ENCODE measurements at regions not wholly inside any gene's neighbourhood (a gene's known extent, or its start where the extent isn't known, plus 50 kb on each side); places are given as distances from the start of the nearest gene placed in this dataset.

DNA sequence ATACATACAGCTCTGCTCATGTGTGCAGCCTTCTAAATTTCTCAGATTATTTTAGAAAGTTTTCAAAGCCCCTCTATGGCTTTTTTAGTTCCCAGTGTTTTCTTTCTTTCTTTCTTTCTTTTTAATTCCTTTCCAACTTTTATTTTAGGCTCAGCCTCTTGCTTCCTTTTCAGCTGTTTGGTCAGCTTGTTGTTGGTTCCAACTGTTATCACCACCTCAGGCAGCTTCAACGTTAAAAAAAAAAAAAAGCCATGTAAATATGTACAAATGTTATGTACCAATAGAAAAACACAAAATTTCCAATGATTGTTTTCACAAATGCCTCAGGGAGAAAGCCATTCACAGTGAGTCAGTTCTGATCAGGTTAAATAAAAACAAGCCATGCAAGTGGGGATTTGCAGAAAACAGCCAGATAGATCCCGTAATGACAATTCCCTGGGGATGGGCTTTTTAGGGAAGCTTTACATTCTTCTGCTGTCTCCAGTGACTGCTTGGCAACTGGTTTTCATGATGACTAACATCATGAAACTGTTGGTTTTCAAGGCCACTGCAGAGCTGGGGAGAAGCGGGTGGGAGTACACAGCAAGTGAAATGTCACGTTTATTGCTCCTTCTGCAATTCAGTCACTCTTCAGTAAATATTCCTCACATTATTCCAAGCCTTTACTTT is 908.4 kb downstream of the EPHA3 start:
- peak; percentile 47 for DNase-seq (ENCODE audit: low spot score)

DNA sequence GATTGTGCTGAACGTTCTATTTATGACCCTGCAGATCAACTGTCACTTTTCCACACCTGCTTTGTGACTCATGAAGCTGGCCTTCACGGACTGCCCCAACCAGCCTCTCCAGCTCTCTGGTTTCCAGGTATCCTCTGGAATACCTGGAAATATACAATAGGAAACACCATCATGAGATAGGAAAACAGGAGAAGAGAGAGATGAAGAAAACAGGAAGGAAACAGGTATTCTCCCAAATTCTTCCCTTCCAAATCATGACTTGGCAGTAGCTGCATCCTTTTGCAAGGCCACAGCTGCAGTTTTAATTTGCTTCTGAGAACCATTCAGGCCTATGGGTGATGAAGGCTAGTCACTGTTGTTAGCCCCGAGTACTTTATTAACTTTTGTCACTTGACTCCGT is 909.1 kb downstream of the EPHA3 start:
- peak; percentile 59 for DNase-seq (ENCODE audit: low spot score)

DNA sequence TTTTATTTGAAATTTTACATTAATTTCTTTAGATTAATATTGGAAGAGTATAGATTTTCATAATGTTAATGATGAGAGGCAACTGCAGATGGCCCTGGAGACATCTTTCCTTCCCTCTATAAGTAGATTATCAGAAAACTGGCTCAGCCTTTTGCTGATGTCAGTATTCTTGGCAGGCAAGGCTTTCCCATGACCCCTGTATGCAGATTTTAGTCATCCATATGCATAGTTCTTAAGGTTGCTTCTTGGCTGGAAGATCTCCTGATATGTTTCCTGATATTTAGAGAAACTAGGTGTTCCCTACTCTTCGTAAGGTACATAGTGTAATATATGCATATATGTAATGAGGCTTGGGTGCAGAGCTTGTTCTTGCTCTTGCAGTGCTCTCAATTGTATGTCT is 911.4 kb downstream of the EPHA3 start:
- DNase-seq (ENCODE audit: low spot score) = no peak

DNA sequence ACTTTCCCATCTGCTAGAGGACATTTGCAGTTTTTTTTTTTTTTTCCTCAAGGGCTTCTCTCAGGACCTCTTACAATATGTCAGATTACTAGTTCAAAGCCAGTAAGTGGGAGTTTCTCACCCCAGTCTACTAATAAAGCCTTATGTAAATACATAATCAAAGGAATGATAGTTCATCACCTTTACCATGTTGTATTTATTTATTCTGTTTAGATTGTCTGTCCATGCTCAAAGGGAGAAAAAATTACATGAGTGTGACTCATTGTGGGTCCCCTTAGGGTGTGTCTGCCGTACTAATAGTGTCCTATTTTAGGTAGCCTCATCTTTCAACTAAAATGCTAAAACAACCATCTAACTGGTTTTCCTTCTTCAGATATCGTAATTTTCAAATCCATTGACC is 917.6 kb downstream of the EPHA3 start:
- peak; percentile 85 for DNase-seq (ENCODE audit: low spot score)

DNA sequence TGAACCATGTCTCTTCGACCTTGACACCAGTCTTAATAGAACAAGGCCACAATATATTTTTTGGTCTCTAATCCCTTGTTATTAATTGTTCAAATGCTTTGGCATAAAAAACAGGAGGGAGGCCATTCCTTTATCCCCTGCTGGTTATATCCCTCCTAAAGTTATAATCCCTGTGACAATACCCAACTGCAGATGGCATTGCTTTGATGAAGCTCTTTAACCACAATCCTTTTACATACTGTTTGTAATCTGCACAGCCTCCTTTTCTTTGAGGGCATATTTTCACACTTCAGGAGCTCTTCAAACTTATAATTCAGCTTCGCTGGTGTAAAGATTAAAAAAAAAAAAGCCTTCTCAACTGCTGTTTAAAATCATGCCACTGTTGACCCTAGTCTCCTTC is 919.0 kb downstream of the EPHA3 start:
- DNase-seq (ENCODE audit: low spot score) = no peak

DNA sequence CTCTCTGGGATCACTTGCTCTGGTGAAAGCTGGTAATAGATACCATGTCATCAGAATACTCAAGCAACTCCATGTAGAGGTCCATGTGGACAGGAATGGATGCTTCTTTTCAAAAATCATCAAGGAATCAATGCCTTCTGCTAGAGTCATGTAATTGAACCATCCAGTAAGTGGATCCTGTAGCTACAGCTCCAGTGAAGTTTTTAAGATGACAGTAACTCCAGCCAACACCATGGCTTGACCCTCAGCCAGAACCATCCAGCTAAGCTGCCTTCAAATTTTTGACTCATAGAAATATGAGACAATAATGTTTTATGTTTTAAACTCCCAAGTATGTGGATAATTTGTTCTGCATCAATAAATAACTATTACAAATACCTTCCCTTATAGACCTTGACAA is 923.7 kb downstream of the EPHA3 start:
- no peak for DNase-seq (ENCODE audit: low spot score)

DNA sequence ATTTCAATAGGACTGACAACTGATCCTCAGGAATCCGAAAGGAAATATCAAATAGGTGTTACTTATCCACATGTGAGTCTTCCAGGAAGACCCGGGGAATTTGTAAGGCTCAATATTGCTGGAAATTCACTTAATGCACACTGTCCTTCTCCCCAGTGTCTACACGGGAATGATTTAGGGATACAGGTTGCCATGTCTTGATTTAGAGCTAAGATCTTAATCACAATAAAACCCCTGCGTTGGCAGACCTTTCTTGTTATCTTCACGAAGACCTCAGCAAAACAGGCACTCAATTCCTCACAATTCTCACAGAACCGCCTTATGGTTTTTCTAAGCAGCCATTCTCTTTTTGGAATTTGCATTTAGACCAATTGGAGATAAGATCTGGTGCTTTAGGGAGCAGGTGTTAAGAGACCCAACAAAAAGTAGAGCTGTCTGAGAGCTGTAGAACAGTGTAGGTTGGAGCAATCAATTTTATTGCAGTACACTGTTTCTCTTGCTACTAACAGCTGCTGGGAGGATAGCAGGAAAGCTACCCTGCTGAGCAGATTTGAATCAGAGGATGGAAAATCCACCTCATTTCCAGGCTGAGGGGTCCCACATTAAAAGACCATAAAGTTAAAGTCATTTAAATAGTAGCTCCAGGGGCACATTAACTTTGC is 925.7 kb downstream of the EPHA3 start:
- DNase-seq (ENCODE audit: low spot score) = no peak

DNA sequence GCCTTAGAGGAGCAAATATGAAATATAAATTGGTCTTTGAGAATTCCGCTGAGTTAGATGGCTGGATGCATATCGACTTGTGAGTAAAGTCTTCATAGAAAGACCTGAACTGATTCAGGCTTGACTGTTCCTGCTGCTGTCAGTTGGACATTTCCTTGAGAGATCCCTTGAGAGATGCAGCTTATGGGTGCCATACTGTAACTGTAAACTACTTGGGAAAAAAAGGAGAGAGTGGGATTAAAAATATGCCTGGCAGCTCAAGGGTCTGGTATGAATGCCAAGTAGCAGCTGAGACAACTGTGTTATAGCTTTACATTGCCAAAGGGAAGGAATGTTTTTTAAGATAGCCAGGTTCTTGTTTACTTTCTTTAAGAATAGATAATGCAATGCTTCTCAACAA is 926.6 kb downstream of the EPHA3 start:
- no peak for DNase-seq (ENCODE audit: low spot score)

DNA sequence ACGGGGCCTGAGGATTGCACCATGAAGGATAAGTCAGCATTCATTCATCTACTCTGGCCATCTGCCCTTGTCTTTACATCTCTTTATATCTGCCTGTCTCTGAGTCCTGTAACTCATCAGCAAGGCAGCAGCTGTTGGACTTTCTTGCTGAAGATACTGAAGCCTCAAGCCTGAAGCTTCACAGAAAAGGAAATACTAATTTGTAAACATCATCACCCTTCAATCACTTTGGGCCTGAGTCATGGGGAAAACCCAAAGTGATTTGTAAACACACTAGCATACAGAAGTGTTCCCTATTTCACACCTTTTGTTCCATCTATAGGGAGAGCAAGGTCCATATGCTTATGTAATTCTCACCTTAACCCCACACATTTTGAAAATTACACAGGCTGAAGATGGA is 928.2 kb downstream of the EPHA3 start:
- no peak for DNase-seq (ENCODE audit: low spot score)

DNA sequence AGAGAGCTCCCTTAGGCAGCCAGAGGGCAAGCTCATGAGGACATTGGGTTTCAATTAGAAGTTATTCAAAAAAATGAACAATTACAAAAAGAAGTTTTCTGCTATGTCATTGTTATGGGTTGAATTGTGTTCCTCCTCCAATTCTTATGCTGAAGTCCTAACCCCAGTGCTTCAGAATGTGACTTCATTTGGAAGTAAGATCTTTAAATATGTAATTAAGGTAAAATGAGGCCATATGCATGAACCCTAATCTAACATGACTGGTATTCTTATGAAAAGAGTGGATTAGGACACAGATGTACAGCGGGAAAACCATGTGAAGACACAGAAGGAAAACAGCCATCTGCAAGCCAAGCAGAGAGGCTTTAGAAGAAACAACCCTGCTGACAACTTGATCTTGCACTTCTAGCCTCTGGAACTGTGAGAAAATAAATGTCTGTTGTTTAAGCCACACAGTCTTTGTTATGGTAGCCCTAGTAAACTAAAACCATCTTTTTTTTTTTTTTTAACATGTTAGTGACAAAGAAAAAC is 929.6 kb downstream of the EPHA3 start:
- no peak for DNase-seq (ENCODE audit: low spot score)

DNA sequence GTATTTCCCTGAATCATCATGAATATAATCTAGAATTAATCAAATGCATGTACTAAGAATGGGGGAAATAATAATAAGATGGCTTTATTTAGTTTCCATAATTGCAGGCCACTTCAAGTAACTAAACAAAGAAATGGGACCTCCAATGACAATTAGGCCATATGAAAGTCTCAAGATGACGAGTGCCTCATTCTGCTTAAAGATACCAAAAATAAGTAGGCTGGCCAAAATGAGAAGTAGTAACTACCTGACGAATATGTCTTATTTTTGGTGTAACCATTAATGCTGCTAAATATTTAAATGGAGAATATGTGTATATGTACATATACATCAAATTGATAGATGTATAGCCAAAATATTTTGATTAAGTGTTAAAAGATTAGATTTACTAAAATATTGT is 932.6 kb downstream of the EPHA3 start:
- no peak for DNase-seq (ENCODE audit: low spot score)

DNA sequence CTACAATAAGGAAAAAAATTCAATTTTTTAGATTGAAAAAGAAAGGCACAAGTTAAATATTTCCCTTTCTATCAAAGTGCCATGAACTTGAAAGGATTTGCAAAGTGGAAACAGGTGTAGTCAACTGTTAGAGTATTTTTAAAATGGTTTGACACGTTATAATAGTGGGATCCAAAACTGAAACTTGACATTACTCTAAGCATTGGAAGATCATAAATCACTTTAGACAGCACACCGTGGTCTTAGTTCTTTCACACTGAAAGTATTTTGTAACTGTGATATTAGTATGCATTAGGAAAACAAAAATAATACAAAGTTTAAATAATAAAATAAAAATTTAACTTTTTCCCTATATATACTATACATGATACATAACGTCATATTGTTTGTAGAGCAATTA is 933.1 kb downstream of the EPHA3 start:
- DNase-seq (ENCODE audit: low spot score) = no peak

DNA sequence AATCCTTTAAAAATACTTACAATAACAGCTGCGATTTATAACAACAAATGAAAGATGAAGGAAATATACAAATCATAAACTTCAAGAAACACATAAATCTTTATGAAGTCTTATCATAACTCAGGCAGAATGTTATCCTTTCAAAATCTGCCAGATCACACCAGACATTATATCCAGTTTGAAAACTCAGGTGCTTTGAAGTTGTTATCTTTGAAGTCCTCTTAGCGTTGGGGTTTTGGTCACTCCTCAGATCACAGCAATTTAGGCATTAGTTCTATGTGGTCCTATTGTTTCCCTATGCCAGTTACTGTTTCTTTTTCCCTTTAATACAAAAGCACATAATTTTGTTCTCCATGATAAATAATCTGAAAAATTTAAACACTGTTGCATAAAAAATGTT is 934.6 kb downstream of the EPHA3 start:
- peak; percentile 77 for DNase-seq (ENCODE audit: low spot score)

DNA sequence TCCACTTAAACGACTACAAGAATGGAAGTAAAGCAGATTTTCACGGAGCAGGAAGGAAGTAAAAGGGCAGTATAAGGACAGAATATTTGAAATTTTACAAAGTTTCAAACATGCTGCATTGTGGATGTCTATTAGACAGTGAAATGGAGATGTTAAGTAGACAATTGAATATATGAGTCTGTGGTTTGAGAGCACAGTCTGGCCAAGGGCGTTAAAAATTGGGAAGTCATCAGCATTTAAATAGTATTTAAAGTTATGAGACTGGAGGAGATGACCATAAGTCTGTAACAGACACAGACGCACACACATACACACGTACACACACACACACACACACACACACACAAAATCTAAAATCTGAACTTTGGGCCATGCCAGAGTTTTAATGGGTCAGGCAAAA is 935.9 kb downstream of the EPHA3 start:
- no peak for DNase-seq (ENCODE audit: low spot score)

DNA sequence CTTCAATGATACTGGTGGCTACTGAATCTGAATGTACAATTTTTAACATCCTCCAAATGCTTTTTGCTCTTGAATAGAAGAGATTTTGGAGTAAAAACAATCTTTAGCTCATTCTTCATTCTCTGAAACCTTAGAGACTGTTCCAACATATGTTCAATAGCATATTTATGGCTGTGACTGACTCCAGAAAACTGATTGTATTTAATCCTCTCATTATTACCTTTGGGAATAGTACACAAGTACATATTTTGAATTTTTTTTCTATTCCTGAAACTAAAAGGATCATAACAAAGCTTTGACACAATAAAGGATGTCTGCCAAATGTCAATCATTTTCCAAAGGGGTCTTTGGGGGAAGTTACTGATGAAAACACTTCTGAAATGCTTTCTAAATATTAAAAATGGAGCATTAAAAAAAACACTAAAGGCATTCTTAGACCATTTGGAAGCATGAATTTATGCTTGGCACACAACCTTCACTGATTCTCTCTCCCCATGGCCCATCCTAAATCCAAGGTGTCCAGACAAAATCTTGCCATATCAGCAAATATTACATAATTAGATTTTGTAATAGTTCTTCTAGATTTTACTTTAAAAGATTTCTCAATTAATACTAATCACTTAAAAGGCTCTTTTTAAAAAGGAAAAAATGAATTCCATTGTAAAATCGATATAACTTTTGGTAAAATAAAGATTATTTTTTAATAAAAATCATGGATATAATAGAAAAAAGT is 936.8 kb downstream of the EPHA3 start:
- no peak for DNase-seq (ENCODE audit: low spot score)

DNA sequence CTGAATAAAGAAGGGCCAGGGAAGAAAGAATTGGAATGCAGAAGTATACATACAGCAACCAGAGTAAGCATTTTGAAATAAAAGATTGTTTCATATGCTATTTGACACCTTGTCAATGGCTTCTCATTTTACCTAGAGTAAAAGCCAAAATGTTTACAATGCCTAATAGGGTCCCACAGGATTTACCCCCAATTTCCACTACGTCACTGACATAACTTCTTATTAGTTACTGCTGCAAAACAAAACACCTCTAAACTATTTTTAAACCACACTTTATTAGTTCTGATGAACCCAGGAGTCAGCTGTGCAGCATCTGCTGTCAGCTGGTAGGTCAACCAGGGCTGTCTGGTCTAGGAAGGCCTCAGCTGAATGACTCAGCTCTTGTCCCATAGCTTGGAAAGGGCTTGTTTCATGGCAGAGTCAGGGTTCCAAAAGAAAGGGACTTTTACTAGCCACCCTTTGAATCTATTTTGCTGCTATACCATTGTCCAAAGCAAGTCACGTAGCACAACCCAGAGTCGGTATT is 945.1 kb downstream of the EPHA3 start:
- no peak for DNase-seq (ENCODE audit: low spot score)

DNA sequence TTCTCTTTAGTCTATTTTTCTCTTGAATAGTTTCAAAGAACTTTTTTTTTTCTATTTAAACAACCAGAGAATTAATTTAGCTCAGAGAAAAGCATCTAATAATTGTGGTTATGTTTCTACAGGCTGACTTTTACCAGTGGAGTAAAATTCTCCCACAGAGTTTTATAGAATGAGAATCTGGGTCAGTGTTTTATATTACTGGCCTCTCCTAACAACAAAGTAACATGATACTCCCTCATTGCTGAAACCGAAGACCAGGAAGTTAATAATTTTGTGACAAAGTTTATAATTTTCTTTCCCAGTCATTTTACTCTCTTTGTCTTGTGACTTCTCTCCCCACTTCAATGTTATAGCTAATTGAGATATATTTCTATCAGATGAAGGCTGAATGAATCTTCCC is 946.9 kb downstream of the EPHA3 start:
- DNase-seq (ENCODE audit: low spot score) = no peak

DNA sequence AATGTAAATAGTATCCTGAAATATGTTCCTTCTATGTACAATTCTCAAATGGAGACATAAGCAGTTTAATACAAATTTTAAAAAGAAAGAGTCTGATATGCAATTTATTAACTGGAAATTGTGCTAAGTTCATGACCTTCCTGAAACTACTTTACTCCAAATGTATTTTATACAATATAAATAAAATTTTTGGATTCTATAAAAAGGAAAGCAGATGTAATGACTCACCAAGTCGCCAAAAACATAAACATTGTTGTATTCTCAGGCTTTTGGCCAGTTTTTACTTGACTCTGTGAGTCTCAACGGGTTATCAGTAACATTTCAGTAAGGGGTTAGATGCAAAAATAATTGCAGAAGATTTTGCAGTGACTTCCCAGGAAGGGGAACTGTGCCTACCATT is 948.2 kb downstream of the EPHA3 start:
- DNase-seq (ENCODE audit: low spot score) = no peak

DNA sequence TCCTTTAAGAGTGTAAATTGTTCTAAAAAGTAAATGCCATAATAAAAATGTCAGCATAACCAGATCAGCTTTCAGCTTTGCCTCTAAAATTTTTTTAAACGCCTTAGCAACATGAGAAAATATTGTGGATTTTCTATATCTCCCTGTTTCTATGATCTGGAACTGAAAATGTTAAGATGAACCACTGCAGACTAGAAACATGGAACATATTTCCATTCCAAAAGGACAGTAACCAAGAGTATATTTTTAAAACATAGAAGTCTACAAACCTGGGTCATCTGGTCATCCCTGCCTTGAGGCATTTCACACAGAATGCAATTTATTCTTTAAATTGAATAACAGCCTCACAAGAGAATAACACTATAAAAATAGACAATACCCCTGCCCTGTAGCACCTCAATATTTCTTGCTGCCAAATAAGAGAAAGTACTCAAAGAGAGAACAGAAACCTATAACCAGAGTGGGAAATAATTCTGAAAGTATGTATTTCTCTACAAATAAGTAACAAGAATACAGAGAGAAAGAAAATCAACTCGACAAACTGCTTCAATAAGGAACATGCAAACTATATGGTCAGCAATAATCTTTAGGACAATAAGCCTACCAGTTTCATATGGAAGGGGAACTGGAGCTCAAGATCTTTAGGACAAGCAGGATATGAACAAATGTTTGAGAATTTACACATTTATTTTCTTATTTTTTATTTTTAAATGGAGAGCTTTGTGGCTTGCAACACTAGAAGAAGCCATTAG is 949.0 kb downstream of the EPHA3 start:
- no peak for DNase-seq (ENCODE audit: low spot score)

DNA sequence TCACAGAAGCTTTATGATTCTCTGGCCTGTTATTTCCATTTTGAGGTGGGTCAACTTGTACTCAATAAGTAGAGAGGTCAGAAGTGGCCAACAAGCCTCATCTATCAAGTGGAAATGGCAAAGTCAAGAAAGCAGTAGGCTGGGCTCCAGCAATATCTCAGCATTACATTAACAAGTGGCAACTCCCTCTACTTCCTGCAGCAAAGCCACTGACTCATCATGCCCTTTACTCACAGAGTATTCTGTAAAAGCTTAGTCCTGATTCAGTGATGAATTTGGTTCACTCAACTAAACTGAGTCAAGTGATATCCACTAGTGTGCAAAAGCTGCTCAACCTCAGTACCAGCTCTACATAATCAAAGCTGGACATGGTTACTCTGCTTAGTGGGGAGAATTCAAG is 954.6 kb downstream of the EPHA3 start:
- DNase-seq (ENCODE audit: low spot score) = no peak

DNA sequence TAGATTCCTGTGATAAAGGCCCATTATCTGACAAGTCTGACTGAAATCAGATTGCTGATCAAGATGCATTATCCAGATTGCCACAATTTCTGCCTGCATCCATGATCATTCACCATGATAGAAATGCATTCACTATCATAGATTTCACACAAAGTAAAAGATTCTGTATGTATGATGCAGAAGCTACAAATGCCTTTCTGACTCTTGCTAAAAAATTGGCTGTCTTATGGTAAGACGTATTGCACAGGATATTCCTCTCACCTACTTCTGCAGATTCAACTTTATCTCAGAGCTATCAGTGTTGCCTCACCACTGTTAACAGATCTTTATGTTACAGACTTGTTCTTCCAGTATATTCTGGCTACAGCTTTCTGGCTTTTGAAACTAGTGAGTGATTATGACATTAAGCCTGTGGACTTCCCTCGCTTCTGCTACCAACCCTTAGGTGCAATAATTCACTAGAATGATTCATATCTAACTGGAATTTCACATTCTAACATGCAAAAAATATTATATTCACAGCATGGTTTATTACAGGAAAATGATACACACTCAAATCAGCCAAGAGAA is 955.3 kb downstream of the EPHA3 start:
- no peak for DNase-seq (ENCODE audit: low spot score)

DNA sequence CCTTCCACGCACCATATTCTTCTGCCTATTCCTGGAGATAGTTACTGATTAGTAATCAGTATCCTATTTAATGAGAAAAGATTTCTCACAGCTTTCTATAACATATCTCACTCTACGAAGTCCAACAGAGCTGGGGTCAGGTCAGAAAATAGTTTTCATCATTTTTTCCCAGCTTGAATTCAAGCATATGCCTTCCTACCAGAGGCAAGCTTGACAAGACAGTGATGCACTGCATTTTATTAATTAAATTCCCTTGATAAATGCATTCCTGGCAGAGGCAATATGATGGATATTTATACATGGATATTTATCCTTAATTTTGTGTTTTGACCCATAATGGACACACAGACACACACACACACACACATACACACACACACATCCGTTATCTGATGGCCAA is 961.4 kb downstream of the EPHA3 start:
- DNase-seq (ENCODE audit: low spot score) = no peak

Data from SW480 (cell line).